ENCODE measurements at regions not wholly inside any gene's neighbourhood (a gene's known extent, or its start where the extent isn't known, plus 50 kb on each side); places are given as distances from the start of the nearest gene placed in this dataset.

DNA sequence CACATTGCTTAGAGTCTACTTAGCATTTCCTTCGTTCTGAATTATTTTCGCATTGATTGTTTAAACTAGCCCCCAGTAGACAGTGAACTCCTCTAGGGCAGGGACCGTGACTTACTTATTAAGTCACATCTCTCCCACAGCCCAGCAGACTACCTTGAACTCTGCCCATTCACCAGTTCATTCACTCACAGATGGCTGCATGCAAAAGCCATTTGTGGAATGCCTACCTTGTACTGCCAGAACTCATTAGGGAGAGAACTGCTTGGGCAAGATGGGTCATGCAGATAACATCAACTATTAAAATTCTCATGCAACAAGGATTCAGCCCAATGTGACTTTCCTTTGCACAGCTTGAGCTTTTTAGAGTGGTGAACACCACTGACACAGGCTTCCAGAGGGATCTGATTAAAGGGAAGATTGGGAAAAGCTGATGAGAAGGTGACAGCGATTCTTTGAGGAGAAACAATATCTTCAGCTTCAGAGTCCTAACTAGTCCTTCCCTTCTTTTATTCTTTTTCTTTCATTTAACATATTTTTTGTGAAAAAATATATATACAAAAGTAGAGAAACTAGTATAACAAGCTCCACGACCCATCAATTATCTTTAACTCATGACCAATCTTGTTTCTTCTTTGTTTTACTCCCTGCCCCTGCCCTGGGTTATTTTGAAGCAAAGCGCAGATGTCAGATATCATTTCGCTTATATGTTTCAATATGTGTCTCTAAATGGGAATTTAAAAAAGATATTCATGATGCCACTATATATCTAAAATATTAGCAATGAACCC, 273.9 kb downstream of the CDC5L start:
- H3K27ac Mint-ChIP-seq = peak overlapping the region in 2 of 3 experiments; percentile 15 to 94; a peak in 4 of 7 replicates

More for the DNA sequence above, 273.9 kb downstream of the CDC5L start:
- H3K27me3 ChIP-seq (ENCODE audit: insufficient read depth, low read length) = no peaks in the 10 kb centered on the region
- H3K9me3 ChIP-seq (ENCODE audit: control insufficient read depth, low read depth, low read length) = no peaks in the 10 kb centered on the region
- no CpG with 5 or more reads among the region's 7 CpGs for WGBS (ENCODE audit: extremely low coverage, insufficient read length, low lambda C conversion rate)
- no peaks in the 10 kb centered on the region for H3K23me2 ChIP-seq (ENCODE audit: insufficient read length, low read depth, low read length, poor library complexity, severe bottlenecking)
- H2BK5ac ChIP-seq (ENCODE audit: insufficient read length, low read length) = no peak overlapping the region
- no peak overlapping the region for H3K18ac ChIP-seq (ENCODE audit: insufficient read length, low read depth, low read length)
- peaks cover 61 to 62% of the 10 kb centered on the region in 2 experiments for H3K4me1 Mint-ChIP-seq
- no peaks in the 10 kb centered on the region for H3K79me1 ChIP-seq (ENCODE audit: insufficient read depth, low read depth, low read length, poor library complexity, severe bottlenecking)
- no peak overlapping the region for H3K23ac ChIP-seq (ENCODE audit: insufficient read length, low read depth, low read length)
- H4K8ac ChIP-seq (replicated peaks; ENCODE audit: insufficient read length, low read depth, low read length) = no peak overlapping the region
- H3K14ac ChIP-seq (ENCODE audit: insufficient read depth, low read length) = no peak overlapping the region
- H3T11ph ChIP-seq (ENCODE audit: low read length) = no peak overlapping the region
- H3K9ac ChIP-seq (ENCODE audit: extremely low read depth, insufficient read length, low read length) = no peak overlapping the region
- DNase-seq = no peak
- H4K5ac ChIP-seq (ENCODE audit: insufficient read length, low read depth, low read length) = no peak overlapping the region
- no peak overlapping the region for H3K4me3 Mint-ChIP-seq
- no peak overlapping the region for H2BK15ac ChIP-seq (ENCODE audit: low read depth, low read length)
- H3K27me3 Mint-ChIP-seq (ENCODE audit: low read depth) = peaks cover 4% of the 10 kb centered on the region; the same call in 1 of the 2 replicates
- no peak overlapping the region for H3K56ac ChIP-seq (ENCODE audit: insufficient read length, low read depth, low read length)
- H2AFZ ChIP-seq (ENCODE audit: low read length) = no peak overlapping the region
- H3K4me1 ChIP-seq (ENCODE audit: insufficient read depth, low read length) = peaks cover 28% of the 10 kb centered on the region
- no peak overlapping the region for H2BK12ac ChIP-seq (ENCODE audit: insufficient read length, low read depth, low read length)
- no peak overlapping the region for H3K4me2 ChIP-seq (ENCODE audit: insufficient read depth, insufficient read length, low read length)
- peaks cover 3 to 6% of the 10 kb centered on the region in 2 experiments; a peak in 3 of 5 replicates for H3K9me3 Mint-ChIP-seq
- no peak overlapping the region for H2BK120ac ChIP-seq (ENCODE audit: low read depth, low read length, poor library complexity, severe bottlenecking)
- peak overlapping the region; percentile 47 for H2AK5ac ChIP-seq (ENCODE audit: insufficient read length, low read length)
- peaks cover 0 to 4% (median 0%) of the 10 kb centered on the region in 3 experiments; a peak in 2 of 7 replicates for H3K36me3 Mint-ChIP-seq (ENCODE audit: insufficient read depth in 1 of 3, low read depth in 3 of 3)
- no peaks in the 10 kb centered on the region for H3K79me2 ChIP-seq (ENCODE audit: insufficient read depth, low read length)
- H2BK20ac ChIP-seq (ENCODE audit: low read depth, low read length, poor library complexity, severe bottlenecking) = no peak overlapping the region
- no peak overlapping the region for H4K91ac ChIP-seq (ENCODE audit: insufficient read length, low read depth, low read length)
- H4K20me1 ChIP-seq (ENCODE audit: control insufficient read depth, insufficient read depth, insufficient read length) = no peaks in the 10 kb centered on the region
- no peak overlapping the region for H3K27ac ChIP-seq (ENCODE audit: insufficient read length, low read depth, low read length)
- TF ChIP-seq CTCF (conservative IDR thresholded peaks at IDR 0.05) = no peak
- no peak overlapping the region for H3K4ac ChIP-seq (ENCODE audit: low read depth, low read length)

Measured in H9 (cell line).